A673 (cell line): ENCODE measurements at regions not wholly inside any gene's neighbourhood (a gene's known extent, or its start where the extent isn't known, plus 50 kb on each side); places are given as distances from the start of the nearest gene placed in this dataset.
"Not testable (repeated sequence)": the region's sequence is repeated elsewhere in the genome, so short reads cannot be mapped to it uniquely, and the experiment has no call there.

ENCODE experiments used
- EZH2 ChIP-seq: fragments of 200-600 bp; sonication (generic); IDR thresholded peaks from 2 replicates; pipeline ENCODE4 v1.6.1; 2017; ENCODE audit warnings: borderline replicate concordance, low read depth, mild to moderate bottlenecking, mixed read lengths, antibody characterized with exemption, low read length; ENCODE audit not compliant: poor library complexity, severe bottlenecking
- TF ChIP-seq, protein P1 (sequence below): fragments of 300-800, 200-600 bp; sonication (generic); conservative IDR thresholded peaks from 2 replicates; pipeline ENCODE4 v1.5.1; 2017; ENCODE audit warnings: low read depth, mild to moderate bottlenecking, antibody characterized with exemption, low read length, moderate library complexity, mixed read lengths

GRCh38 chr17:45586651-45586934 is 96.1 kb upstream of the PLEKHM1 start:
- TF ChIP-seq, protein P1, sequence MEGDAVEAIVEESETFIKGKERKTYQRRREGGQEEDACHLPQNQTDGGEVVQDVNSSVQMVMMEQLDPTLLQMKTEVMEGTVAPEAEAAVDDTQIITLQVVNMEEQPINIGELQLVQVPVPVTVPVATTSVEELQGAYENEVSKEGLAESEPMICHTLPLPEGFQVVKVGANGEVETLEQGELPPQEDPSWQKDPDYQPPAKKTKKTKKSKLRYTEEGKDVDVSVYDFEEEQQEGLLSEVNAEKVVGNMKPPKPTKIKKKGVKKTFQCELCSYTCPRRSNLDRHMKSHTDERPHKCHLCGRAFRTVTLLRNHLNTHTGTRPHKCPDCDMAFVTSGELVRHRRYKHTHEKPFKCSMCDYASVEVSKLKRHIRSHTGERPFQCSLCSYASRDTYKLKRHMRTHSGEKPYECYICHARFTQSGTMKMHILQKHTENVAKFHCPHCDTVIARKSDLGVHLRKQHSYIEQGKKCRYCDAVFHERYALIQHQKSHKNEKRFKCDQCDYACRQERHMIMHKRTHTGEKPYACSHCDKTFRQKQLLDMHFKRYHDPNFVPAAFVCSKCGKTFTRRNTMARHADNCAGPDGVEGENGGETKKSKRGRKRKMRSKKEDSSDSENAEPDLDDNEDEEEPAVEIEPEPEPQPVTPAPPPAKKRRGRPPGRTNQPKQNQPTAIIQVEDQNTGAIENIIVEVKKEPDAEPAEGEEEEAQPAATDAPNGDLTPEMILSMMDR: not testable (repeated sequence)
- TF ChIP-seq EZH2: not testable (repeated sequence)
